GM12891 (cell line): ENCODE measurements at regions not wholly inside any gene's neighbourhood (a gene's known extent, or its start where the extent isn't known, plus 50 kb on each side); places are given as distances from the start of the nearest gene placed in this dataset.

Source experiments
- POLR2AphosphoS5 ChIP-seq: IDR thresholded peaks from 2 replicates; pipeline ENCODE4 v1.6.1; 2011; ENCODE audit warnings: low read depth, low read length, control low read depth
- POU2F2 ChIP-seq: IDR thresholded peaks from 2 replicates; pipeline ENCODE4 v1.6.1; 2011; ENCODE audit warnings: low read depth, mild to moderate bottlenecking, control low read depth, low read length, moderate library complexity

- no peak for TF ChIP-seq POU2F2
- no peak for TF ChIP-seq POLR2AphosphoS5
Measured at GRCh38 chr11:115696563-115696962, 192.3 kb upstream of the CADM1 start.
